ENCODE measurements at regions not wholly inside any gene's neighbourhood (a gene's known extent, or its start where the extent isn't known, plus 50 kb on each side); places are given as distances from the start of the nearest gene placed in this dataset.
"Not testable (repeated sequence)": the region's sequence is repeated elsewhere in the genome, so short reads cannot be mapped to it uniquely, and the experiment has no call there.

DNA sequence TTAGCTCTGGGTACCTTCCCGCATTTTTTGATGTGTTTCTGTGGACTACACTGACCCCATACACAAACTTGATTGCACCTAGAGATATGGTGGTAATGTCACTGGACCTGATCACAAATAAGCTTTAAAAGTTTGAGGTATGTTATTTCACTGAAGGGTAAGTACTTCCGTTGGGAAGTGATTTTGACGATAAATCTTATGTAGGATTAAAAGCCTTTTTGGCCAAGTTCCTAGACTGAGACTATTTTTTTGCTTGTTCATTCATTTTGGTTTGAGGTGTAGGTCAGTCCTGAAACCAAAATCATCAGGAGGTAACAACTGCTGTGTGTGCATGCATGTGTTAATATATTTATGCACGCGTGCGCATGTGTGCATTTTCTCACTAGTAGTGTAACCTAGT is 336.3 kb downstream of the TFAP2A start:
- TF ChIP-seq, protein P1, sequence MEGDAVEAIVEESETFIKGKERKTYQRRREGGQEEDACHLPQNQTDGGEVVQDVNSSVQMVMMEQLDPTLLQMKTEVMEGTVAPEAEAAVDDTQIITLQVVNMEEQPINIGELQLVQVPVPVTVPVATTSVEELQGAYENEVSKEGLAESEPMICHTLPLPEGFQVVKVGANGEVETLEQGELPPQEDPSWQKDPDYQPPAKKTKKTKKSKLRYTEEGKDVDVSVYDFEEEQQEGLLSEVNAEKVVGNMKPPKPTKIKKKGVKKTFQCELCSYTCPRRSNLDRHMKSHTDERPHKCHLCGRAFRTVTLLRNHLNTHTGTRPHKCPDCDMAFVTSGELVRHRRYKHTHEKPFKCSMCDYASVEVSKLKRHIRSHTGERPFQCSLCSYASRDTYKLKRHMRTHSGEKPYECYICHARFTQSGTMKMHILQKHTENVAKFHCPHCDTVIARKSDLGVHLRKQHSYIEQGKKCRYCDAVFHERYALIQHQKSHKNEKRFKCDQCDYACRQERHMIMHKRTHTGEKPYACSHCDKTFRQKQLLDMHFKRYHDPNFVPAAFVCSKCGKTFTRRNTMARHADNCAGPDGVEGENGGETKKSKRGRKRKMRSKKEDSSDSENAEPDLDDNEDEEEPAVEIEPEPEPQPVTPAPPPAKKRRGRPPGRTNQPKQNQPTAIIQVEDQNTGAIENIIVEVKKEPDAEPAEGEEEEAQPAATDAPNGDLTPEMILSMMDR (conservative IDR thresholded peaks at IDR 0.05), result no peak

DNA sequence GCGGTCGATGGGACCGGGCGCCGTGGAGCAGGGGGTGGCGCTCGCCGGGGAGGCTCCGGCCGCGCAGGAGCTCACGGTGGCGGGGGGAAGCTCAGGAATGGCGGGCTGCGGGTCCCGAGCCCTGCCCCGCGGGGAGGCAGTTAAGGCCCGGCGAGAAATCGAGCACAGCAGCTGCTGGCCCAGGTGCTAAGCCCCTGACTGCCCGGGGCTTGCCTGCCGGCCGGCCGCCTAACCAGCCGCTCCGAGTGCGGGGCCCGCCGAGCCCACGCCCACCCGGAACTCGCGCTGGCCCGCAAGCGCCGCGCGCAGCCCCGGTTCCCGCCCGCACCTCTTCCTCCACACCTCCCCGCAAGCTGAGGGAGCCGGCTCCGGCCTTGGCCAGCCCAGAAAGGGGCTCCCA is 340.1 kb downstream of the TFAP2A start:
- H3K27ac ChIP-seq, result not testable (repeated sequence)

More for the DNA sequence above, 336.3 kb downstream of the TFAP2A start:
- H3K27ac ChIP-seq, result no peak overlapping the region

DNA sequence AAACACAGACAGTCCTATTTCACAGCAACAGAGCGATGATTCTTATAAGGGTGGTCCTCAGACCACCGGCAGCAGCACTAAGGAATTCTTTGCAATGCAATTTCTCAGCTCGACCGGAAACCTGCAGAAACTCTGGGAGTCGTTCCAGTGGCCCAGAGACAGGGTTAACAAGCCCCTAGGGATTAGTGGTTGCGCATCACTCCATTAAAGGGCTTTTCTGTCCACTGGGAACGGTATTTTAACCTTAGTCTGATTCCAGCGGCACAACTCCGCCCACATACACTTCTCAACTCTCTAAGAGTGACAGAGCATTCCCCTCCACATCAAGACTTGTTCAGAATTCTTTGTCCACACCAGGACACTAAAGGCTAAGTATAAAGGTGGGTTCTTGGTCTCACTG is 341.5 kb downstream of the TFAP2A start:
- TF ChIP-seq, protein P1 (conservative IDR thresholded peaks at IDR 0.05), result no peak
- H3K27ac ChIP-seq, result no peak overlapping the region

DNA sequence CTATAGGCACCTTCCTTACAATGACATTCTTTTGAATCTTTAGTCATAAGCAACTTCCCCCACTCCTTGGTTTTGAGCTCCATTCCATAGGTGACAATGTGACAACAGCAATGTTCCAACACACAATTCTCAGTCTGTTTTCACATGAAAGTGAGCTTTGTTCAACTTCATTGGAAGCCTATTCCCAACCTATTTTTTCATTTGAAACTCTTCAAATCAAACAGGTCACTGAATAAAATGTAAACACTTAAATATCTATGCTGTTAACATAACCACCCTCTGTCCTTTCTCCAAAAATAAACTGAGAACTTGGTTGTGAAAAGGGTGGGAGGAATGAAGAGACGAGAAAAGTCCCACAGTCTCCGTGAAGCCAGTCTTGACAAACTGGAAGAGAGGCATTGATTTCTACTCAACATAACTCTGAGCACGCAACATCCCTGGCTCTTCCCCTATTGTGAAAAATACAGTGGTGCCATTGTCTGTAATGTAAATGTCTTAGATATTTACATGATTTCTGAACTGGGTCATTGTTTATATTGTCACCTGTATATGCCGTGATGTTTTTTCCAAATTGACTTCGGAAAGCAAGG is 343.1 kb downstream of the TFAP2A start:
- TF ChIP-seq, protein P1 (conservative IDR thresholded peaks at IDR 0.05), result no peak
- H3K27ac ChIP-seq, result no peak overlapping the region

DNA sequence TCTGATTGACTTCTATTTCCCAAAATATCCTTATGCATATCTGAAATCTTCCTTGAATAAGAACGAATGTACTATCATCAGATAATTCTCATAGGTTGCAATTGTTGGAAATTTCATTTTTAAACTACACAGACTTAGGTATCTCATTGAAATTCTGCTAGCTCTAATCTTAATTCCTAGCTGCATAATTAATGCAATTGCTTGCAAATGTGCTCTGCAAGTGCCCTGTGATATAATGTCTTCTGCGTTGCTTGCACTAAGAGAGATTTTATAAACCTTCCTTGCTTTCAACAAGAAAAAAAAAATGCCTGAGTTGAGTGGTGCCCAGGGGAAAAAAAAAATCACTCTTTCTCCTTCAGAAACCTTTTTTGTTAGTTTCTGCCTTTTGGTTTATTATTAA is 354.9 kb downstream of the TFAP2A start:
- no peak overlapping the region for H3K27ac ChIP-seq
- TF ChIP-seq, protein P1 (conservative IDR thresholded peaks at IDR 0.05), result no peak

DNA sequence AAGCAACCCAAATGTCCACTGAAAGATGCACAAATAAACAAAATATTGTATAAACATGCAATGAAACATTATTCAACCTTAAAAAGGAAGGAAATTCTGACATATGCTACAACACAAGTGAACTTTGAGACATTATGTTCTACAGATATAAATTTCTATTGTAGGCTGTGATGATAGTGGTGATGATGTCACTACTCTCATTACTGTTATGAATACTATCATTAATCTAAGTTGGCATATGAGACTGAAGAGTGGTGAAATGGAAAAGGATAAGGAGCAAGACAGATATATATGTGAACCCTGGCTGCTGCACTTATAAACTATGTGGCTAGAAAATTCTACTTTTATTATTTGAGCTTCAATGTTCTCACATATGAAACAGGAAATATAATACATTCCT is 360.2 kb downstream of the TFAP2A start:
- no peak overlapping the region for H3K27ac ChIP-seq
- TF ChIP-seq, protein P1 (conservative IDR thresholded peaks at IDR 0.05), result no peak

DNA sequence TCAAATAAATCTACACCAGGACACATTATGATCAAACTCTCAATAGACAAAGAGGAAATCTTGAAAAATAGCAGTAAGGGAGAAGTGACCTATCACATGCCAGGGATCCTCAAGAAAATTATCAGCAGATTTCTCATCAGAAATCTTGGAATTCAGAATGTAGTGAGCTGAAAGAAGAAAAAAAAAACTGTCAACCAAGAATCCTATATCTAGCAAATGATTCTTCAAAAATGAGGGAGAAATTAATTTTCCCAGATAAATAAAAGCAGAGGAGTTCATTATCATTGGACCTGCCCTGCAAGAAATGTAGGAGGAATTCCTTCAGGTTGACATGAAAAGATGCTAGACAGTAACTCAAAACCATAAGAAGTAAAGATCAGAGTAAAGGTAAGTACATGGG is 363.6 kb downstream of the TFAP2A start:
- TF ChIP-seq, protein P1 (conservative IDR thresholded peaks at IDR 0.05), result no peak
- H3K27ac ChIP-seq, result no peak overlapping the region

DNA sequence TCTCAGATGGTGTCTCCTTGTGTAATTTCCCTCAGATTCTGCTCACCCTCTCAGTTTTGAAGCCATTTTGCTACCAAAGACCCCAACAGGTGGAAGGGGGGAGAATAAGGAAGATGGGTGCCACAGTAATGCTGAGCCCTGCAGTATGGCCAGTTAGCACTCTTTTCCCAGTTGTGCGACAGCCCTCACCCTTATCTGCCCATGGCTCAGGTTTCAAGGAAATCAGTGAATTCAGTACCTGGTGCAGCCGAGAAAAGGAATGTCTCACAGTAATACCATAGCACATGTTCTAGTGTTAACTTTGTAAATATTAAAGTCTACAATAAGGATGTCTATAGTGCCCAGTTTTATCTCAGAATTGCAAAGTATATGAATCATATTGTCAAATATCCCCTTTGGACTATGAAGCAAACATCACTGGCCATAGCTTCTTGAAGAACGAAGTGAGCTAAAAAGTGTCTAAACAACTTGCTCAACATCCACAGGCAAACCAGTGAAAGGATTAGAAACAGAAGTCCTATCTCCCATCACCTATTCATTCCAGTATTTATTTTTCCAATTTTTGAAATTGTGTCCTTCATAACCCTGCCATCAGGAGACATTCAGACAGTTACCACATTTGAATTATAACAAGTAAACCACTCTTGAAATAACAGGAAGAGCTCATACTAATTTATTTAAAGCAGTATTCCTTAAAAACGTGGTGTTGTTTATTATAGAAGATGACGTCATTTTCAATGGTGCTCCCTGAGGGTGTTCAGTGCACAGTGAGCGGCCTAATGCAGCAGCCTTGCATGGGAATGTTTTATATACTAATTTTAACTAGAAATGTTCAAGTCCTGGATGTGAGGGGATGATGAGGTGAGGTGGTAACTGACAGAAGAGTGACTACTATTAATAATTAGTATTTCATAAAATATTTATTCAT is 366.2 kb downstream of the TFAP2A start:
- TF ChIP-seq, protein P1 (conservative IDR thresholded peaks at IDR 0.05), result no peak

More for the DNA sequence above, 366.2 kb downstream of the TFAP2A start:
- H3K27ac ChIP-seq, result no peak overlapping the region

Data from VCaP (cell line).